B cell (primary cell): ENCODE measurements at regions not wholly inside any gene's neighbourhood (a gene's known extent, or its start where the extent isn't known, plus 50 kb on each side); places are given as distances from the start of the nearest gene placed in this dataset.

Experiments
- ATAC-seq: fragments of 200-7000 bp; cut with Tn5 transposase; one replicate; pipeline ENCODE4 v1.10.0; 2021; ENCODE audit warnings: low read depth, mild to moderate bottlenecking, moderate number of reproducible peaks, moderate library complexity
- CTCF ChIA-PET: fragments of 350-600 bp; sonication (Branson Sonifier 250); formaldehyde crosslinking; loops from one replicate; lab custom pipeline; 2021; ENCODE audit warnings: antibody characterized with exemption, inconsistent platforms; lab: Charles Lee
- POLR2A ChIA-PET: fragments of 350-600 bp; sonication (Branson Sonifier 250); formaldehyde crosslinking; loops from one replicate; lab custom pipeline; 2021; ENCODE audit warnings: antibody characterized with exemption; lab: Charles Lee
- DNase-seq: peaks from one replicate; pipeline ENCODE4 v3.0.0; 2013
- H2AFZ ChIP-seq: 2 replicates; pipeline ENCODE4 v1.6.1; 2012; ENCODE audit warnings: mild to moderate bottlenecking, low read depth, low read length; ENCODE audit not compliant: insufficient read depth, poor library complexity, severe bottlenecking
- H3K27ac ChIP-seq, 2 donors: 1 replicate in 1 of 2; 2 replicates in 1 of 2; pipeline ENCODE4 v1.5.1; 2012 to 2013; ENCODE audit warnings: low read length in 2 of 2, mild to moderate bottlenecking in 2 of 2, moderate library complexity in 1 of 2
- H3K27me3 ChIP-seq, 4 experiments: fragments of 200-600 bp in 1 of 4; sonication (generic) in 1 of 4; replicated peaks in 1 of 4; 1 replicate in 2 of 4; 2 replicates in 2 of 4; pipeline versions ENCODE4 v1.6.1 to v1.7.0; 2013 to 2016; ENCODE audit warnings: low read length in 3 of 4, mild to moderate bottlenecking in 2 of 4, mixed read lengths in 1 of 4, moderate library complexity in 1 of 4; ENCODE audit not compliant: insufficient read depth in 4 of 4, control insufficient read depth in 3 of 4; ENCODE audit errors: control extremely low read depth in 1 of 4
- H3K36me3 ChIP-seq, 2 experiments: replicated peaks in 1 of 2; 1 replicate in 1 of 2; 2 replicates in 1 of 2; pipeline versions ENCODE4 v1.6.1 to v1.7.1; 2013; ENCODE audit warnings: low read length in 1 of 2; ENCODE audit not compliant: insufficient read depth in 2 of 2, control insufficient read depth in 1 of 2; ENCODE audit errors: control extremely low read depth in 1 of 2, extremely low read depth in 1 of 2
- H3K4me1 ChIP-seq, 2 donors: fragments of 200-600 bp in 1 of 2; sonication (generic) in 1 of 2; 1 replicate in 1 of 2; 2 replicates in 1 of 2; pipeline versions ENCODE4 v1.5.1 to v1.6.1; 2013 to 2017; ENCODE audit warnings: low read length in 2 of 2; ENCODE audit not compliant: control insufficient read depth in 2 of 2, insufficient read depth in 2 of 2
- H3K4me2 ChIP-seq: replicated peaks from 2 replicates; pipeline ENCODE3; 2012; ENCODE audit warnings: mild to moderate bottlenecking, low read depth, low read length; ENCODE audit not compliant: poor library complexity, severe bottlenecking
- H3K4me3 ChIP-seq, 5 experiments: fragments of 200-600 bp in 1 of 5; sonication (generic) in 1 of 5; 1 replicate in 3 of 5; 2 replicates in 2 of 5; pipeline versions ENCODE4 v1.5.1 to v1.7.0; 2011 to 2016; ENCODE audit warnings: low read length in 4 of 5, mild to moderate bottlenecking in 4 of 5, low read depth in 2 of 5, control low read depth in 1 of 5, moderate library complexity in 1 of 5; ENCODE audit not compliant: insufficient read depth in 1 of 5; ENCODE audit errors: control extremely low read depth in 1 of 5, extremely low read depth in 1 of 5
- H3K79me2 ChIP-seq: fragments of 200-600 bp; sonication (generic); one replicate; pipeline ENCODE4 v1.6.0; 2016; ENCODE audit warnings: low read length; ENCODE audit not compliant: control insufficient read depth, insufficient read depth
- H3K9ac ChIP-seq: fragments of 200-600 bp; sonication (generic); 2 replicates; pipeline ENCODE4 v1.6.1; 2017; ENCODE audit warnings: mild to moderate bottlenecking, low read length, moderate library complexity
- H3K9me3 ChIP-seq, 3 donors: one replicate each; pipeline versions ENCODE4 v1.6.1 to v1.7.1; 2013; ENCODE audit warnings: low read length in 2 of 3; ENCODE audit not compliant: control insufficient read depth in 2 of 3, insufficient read depth in 1 of 3; ENCODE audit errors: control extremely low read depth in 1 of 3
- H4K20me1 ChIP-seq: 2 replicates; pipeline ENCODE4 v1.6.0; 2012; ENCODE audit warnings: mild to moderate bottlenecking, low read length; ENCODE audit not compliant: insufficient read depth, control insufficient read depth, poor library complexity, severe bottlenecking
- H3K27ac Mint-ChIP-seq: one replicate; pipeline ENCODE4 v1.8.0; 2021; ENCODE audit warnings: mixed read lengths
- H3K27me3 Mint-ChIP-seq: one replicate; pipeline ENCODE4 v1.8.0; 2021; ENCODE audit warnings: mixed read lengths
- H3K4me1 Mint-ChIP-seq: one replicate; pipeline ENCODE4 v1.8.0; 2021; ENCODE audit warnings: mixed read lengths
- H3K4me3 Mint-ChIP-seq: one replicate; pipeline ENCODE4 v1.8.0; 2021; ENCODE audit warnings: mixed read lengths
- H3K9me3 Mint-ChIP-seq: one replicate; pipeline ENCODE4 v1.8.0; 2022; ENCODE audit warnings: mixed read lengths; ENCODE audit not compliant: insufficient read depth
- EZH2 ChIP-seq: IDR thresholded peaks from 2 replicates; pipeline ENCODE4 v1.6.1; 2012; ENCODE audit warnings: borderline replicate concordance, low read depth, mild to moderate bottlenecking, moderate library complexity, low read length; ENCODE audit not compliant: insufficient read depth, poor library complexity, severe bottlenecking
- WGBS: methylation state at CpG from one replicate; pipeline ENCODE4 v1.1.5; 2013; ENCODE audit warnings: missing lambda C conversion rate; ENCODE audit not compliant: insufficient coverage; 5-methylcytosine and 5-hydroxymethylcytosine counted together
- intact Hi-C: fragments of 100-400 bp; cut with micrococcal nuclease; formaldehyde crosslinking; loops from one replicate; pipeline ENCODE4 v1.10.0; 2022
- TF ChIP-seq, protein P1 (sequence below): fragments of 200-600 bp; IDR thresholded peaks from one replicate; pipeline ENCODE4 v1.8.0; 2022; ENCODE audit warnings: antibody characterized with exemption, mild to moderate bottlenecking

DNA sequence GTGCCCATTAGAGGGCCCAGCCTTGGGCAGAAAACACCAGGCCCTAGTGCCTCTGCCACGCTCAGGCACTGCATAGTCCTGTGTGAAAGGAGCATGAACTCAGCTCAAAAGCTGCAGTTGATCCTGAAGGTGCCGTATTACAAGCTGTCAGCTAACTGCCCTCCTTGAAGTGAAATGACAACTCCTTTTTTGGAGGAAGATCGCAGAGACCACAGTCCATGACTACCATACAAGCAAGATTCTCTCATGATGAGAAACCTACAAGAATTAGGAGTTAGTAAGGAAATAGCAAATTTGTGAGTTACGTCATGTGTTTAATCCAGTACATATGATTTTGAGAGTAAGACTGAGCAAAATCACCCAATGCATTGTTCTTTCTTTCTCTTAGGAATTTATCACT is 513.9 kb upstream of the NR2F2 start:
- Histone ChIP-seq H2AFZ (no peak overlapping the region), H4K20me1 (no peaks in the 10 kb centered on the region), H3K27me3 (no peaks in the 10 kb centered on the region), H3K9ac (no peak overlapping the region), H3K4me1 (no peaks in the 10 kb centered on the region), H3K9me3 (peaks cover 0 to 7% (median 0%) of the 10 kb centered on the region in 3 donors), H3K79me2 (no peaks in the 10 kb centered on the region), H3K4me3 (no peak overlapping the region), H3K36me3 (no peaks in the 10 kb centered on the region), H3K4me2 (no peak overlapping the region), H3K27ac (no peak overlapping the region)
- no peak for TF ChIP-seq EZH2
- TF ChIP-seq, protein P1, sequence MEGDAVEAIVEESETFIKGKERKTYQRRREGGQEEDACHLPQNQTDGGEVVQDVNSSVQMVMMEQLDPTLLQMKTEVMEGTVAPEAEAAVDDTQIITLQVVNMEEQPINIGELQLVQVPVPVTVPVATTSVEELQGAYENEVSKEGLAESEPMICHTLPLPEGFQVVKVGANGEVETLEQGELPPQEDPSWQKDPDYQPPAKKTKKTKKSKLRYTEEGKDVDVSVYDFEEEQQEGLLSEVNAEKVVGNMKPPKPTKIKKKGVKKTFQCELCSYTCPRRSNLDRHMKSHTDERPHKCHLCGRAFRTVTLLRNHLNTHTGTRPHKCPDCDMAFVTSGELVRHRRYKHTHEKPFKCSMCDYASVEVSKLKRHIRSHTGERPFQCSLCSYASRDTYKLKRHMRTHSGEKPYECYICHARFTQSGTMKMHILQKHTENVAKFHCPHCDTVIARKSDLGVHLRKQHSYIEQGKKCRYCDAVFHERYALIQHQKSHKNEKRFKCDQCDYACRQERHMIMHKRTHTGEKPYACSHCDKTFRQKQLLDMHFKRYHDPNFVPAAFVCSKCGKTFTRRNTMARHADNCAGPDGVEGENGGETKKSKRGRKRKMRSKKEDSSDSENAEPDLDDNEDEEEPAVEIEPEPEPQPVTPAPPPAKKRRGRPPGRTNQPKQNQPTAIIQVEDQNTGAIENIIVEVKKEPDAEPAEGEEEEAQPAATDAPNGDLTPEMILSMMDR, result no peak
- POLR2A ChIA-PET, result no interaction called here
- no peaks in the 10 kb centered on the region for H3K4me1 Mint-ChIP-seq
- WGBS, result 57% methylated on average over 1 of the region's 4 CpGs
- H3K27ac Mint-ChIP-seq, result no peak overlapping the region
- H3K27me3 Mint-ChIP-seq, result no peaks in the 10 kb centered on the region
- intact Hi-C loops, result no loop called here
- no peak overlapping the region for H3K4me3 Mint-ChIP-seq
- no peak for ATAC-seq
- CTCF ChIA-PET, result interaction anchor here (0.5 kb wide), 1 partner anchor 12 kb away, joined by 3 read pairs; no protein-coding TSS in a partner anchor
- H3K9me3 Mint-ChIP-seq, result no peaks in the 10 kb centered on the region
- DNase-seq, result no peak

DNA sequence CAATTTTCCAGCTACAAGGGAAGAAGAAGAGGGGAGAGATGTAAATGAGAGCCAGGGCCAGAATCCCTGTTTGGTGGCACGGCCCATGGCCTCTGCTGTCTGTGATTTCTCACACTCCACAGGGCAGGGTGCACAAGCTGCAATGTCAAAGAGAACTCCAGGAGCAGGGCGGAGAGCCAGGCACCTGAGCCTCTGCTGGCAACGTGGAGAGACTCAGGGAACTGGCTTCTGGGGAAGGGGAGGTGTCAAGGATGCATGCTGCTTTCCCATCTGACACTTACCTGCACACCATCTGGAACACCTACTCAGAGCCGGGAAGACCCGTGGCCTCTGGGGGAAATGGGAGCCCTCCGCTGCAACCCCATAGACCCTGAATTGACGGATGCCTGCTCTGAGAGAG is 507.5 kb upstream of the NR2F2 start:
- Mint-ChIP-seq H3K9me3 (no peaks in the 10 kb centered on the region), H3K4me3 (no peak overlapping the region), H3K27me3 (no peaks in the 10 kb centered on the region), H3K4me1 (no peaks in the 10 kb centered on the region), H3K27ac (no peak overlapping the region)
- H3K4me3 ChIP-seq, result no peak overlapping the region
- intact Hi-C loops, result no loop called here
- CTCF ChIA-PET, result no interaction called here
- no peak overlapping the region for H3K9ac ChIP-seq
- H3K27me3 ChIP-seq, result no peaks in the 10 kb centered on the region
- H3K36me3 ChIP-seq, result no peaks in the 10 kb centered on the region
- no peaks in the 10 kb centered on the region for H3K4me1 ChIP-seq
- no peaks in the 10 kb centered on the region for H3K79me2 ChIP-seq
- no peak overlapping the region for H2AFZ ChIP-seq
- H3K9me3 ChIP-seq, result peaks cover 0 to 3% (median 0%) of the 10 kb centered on the region in 3 donors
- TF ChIP-seq, protein P1, result no peak
- no peak for TF ChIP-seq EZH2
- ATAC-seq (no peak), DNase-seq (no peak)
- POLR2A ChIA-PET, result no interaction called here
- no peak overlapping the region for H3K4me2 ChIP-seq
- WGBS, result 80% methylated on average over 6 of the region's 7 CpGs
- H3K27ac ChIP-seq, result no peak overlapping the region
- no peaks in the 10 kb centered on the region for H4K20me1 ChIP-seq
